Stimulated activated CD8-positive, alpha-beta memory T cell treated with anti-CD3 and anti-CD28 coated beads, Interleukin-4, amount 100 ng/mL, for 1 hour (primary cell): ENCODE measurements at regions not wholly inside any gene's neighbourhood (a gene's known extent, or its start where the extent isn't known, plus 50 kb on each side); places are given as distances from the start of the nearest gene placed in this dataset.

ENCODE experiments used
- DNase-seq, 2 donors: peaks; one replicate each; pipeline ENCODE4 v3.0.0-alpha.2; 2020; ENCODE audit warnings: low read depth in 2 of 2, low spot score in 1 of 2

DNA sequence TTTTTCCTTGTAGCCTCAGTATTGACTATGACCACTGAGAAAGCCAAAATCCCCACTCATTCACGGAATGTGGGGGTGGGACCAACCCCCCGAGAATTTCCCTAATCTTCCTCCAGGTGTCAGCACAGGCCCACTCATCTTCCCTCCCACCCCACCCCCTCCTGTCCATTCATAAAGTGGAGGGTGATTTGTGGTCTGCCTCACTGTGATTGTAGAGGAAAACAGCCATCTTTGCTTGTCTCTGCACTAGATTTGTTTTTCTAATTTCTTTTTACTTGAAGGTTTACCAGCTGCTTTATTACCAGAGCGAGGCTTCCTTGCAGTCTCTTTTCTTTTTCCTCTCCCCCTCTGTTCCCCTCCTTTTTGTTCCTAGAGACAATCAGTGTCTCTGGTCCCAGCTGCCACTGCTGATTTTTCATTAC is 171.8 kb downstream of the ICOS start:
- no peak for DNase-seq

DNA sequence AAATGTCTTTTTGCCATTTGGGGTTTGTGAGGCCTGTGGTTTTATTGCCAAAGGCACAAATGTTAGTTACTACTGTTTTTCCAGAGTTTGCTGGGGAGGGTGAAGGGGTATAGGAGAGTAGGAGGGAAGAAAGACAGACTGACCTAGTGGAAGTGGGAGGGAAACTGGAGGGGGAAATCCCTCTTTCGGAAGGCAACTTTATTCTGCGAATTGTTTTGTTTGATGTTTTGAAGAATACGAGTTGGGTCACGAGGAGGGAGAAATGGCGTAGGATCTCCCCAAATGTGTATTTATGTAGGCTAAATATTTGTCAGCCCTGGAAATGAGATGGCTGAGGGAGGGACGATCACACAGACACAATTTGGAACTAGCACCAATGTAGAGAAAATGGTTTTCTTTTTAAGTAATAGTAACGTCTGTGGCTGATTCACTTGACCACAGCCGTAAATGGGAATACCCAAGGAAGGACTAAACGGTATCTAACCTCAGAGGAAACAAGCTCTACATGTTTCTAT is 172.3 kb downstream of the ICOS start:
- no peak for DNase-seq

DNA sequence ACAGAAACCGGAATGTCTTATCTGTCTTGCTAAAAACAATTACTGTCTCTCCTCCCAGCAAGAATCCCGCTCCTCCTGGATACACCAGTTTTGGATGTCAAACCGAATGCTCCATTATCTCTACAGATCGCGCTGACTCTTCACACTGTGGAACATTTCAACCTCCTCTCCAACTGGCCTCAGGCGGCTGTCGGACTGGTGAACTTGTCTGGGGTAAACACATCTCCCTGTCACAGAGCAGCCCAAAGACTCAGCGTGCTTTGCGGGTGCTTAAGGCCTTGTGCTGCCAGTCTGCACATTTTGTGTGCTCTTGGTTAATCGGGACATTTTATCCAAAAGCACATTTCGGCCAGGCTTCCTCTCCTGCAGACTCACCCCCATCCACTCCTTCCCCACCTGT is 173.1 kb downstream of the ICOS start:
- no peak for DNase-seq

DNA sequence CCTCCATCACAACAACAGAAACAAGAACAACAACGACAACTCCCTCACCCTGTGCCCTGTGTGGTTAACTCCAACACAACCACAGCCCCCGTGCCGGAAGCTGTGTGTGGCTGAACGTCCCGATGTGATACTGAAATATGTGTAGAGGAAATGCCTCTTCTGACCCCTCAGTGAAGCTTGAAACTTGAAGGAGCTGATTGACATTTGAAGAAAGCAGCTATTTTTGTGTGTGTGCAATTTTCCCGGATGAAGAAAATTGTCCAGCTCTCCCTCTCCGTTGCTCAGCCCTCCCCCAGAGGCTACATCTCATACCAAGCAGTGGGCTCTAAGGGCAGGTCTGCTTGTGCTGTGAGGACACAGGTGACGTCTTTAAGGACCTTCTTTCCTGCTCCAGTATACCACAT is 173.8 kb downstream of the ICOS start:
- DNase-seq: peak in 1 of 2 donors; percentile 34

DNA sequence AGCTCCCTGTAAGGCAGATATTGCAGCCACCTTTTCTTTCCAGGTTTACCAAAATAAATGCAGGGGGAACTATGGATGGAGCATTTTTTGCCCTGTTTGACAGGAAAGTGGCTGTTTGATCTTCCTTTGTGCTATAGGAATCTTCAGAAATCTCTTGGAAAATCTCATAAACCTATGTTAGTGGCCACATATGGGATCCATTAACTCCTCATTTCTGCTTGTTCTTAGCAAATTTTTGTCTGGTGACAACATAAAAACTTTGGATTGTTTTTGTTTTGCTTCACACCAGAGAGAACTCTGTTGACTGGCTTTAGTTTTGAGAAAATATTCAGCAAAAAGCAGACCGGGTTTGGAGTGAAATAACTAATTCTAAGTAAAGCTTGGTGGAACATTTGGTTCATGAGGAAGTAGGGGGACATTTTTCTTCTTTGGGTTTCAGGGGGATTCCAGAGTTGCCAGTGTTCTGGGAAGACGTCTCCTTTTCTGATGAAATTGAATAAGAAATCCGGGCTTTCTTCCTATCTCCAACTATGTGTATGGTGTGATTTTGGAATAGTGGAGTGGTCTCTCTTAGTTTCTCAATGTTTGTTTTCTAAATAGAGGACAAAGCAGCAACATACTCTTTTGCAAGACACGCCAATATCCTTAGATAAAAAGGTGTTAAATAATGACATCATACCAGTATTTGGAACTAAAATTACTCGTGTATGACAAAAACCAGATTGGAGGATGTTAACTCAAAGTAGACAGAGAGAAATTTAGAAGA is 174.4 kb downstream of the ICOS start:
- no peak for DNase-seq

GRCh38 chr2:204112084-204112770 is 175.7 kb downstream of the ICOS start:
- no peak for DNase-seq

- no peak for DNase-seq
Measured at GRCh38 chr2:204114295-204115136, 178.0 kb downstream of the ICOS start.

DNA sequence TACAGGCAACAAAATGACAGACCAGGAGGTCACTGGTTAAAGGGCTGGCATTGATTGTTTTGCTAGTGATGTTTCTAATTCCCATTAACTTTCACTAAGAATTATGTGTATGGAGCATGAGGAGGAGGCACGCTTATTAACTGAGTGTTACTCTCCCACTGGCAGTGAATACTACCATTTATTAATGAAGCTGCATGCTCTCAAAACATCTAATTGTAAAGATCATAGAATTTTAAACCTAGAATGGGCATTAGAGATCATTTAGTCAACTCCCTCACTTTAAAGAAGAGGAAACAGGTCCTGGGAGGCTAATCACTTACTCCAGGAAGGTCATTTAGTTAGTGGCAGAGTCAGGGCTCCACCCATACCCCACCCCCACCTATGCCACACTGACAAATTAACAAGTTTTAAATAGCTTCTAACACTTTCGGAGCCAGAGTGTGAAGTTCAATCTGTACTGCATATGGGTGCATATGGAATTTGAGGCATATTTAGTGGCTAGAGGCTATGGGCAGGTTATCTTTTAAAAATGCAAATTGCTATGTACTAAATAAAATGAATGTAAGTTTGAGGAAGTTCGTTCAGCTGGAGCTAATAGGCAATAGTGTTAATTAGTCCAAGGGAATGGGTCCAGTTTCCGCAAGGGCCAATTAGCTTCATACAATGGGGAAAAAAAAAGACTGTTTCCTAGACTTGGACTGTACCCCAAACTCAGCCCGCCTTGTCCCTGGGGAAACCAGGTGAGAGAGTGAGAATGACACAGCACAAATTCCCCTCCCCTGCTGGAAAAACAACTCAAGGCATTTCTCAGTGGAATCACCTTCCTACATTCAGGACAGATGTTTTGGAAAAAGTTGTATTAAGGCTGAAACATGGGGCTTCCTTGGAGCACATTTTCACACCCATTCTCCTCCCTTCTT is 178.8 kb downstream of the ICOS start:
- no peak for DNase-seq

DNA sequence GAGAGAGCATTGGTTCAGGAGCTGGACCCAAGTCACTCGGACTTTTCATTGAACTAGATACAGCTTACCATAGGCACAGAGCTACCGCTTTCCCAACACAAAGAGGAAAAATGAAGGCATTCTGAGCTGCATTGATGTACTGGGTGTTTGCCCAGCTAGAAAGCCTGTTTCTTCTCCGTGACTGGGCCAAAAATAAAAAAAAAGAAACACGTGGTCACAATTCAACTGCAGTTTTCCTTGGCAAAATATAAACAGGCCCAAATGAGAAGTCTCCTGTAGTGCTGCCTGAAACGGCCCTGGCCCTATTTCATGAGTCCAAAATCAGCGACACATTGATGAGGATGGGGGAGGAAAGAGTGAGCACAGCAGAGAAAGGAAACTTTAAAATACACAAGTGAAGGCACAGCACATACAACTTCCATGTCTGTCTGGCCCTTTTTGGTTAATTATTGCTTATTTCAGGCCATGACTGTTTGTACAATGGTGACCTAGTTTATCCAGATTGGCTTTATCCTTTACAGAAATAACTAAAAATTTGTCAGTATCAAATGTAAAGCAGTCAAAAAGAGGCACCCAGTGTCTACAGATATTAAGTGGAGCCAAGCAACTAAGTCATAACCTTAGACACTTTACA is 179.7 kb downstream of the ICOS start:
- no peak for DNase-seq

DNA sequence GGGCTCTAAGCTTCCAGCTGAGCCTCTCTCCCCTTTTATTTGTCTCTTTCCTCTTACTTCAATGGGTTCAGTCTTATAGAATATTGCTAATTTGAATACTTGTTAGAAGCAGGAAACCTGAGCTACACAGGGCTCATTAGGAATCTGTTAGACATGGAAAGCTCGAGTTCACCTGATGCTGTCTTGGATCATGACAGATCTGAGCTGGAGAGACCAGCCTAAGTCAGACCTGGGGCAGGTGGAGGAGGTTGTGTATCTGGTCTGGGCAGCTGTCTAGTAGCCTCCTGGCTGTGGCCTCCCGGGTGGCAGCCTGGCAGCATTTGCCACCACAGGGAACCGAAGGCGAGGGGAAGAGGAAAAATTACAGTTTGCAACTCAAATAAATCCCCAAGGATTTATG is 185.9 kb downstream of the ICOS start:
- DNase-seq: no peak

GRCh38 chr2:204124140-204124750 is 187.7 kb downstream of the ICOS start:
- no peak for DNase-seq

GRCh38 chr2:204126705-204127104 is 190.1 kb downstream of the ICOS start:
- no peak for DNase-seq

DNA sequence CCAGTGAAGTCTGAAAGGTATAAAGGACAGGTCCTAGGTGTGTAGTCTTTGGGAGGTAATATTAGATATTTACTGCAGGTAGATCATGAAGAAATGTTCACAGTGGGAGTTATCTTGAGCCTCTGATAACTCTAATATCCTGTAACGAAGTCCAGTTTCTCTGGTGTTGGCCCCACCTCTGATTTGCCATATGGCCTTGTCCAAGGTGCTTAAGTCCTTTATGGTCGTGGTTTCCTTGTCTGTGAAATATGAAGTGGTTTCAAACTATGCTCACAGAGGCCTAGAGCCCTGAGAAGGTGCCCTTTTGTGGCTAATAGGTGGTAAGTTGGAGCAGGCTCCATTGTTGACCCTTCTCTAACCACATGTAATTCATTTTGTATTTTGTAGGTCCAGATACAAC is 190.7 kb downstream of the ICOS start:
- no peak for DNase-seq

DNA sequence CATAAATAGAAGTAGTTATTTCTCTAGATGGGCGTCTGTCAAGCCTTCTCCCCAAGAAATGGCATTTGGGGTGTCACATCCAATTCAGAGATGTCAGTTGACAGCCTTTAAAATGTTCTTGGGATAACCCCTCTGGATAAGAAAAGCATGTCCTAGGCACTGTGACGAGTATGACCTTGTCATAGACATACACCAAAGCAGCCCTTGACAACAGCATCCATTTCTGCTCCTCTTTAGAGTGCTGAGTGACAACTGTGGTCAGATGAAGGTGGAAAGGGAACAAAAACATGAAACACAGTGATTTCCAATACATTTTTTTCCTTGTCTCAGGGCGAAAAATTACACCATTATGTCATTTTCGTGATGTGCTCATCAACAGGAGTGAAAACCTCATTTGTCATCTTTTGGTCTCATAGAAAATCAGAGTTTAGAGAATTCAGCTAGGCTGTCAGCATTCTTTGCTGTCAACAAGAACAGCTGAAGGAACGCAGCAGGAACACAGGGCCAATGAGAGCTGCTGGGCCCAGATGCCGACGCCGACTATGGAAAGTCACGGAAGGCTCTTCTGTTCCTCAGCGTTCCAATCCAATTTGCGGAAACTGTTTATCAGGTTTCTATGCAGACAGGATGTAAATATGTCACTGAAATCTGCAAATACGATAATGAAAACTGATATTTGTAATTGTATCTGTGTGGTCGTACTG is 193.2 kb downstream of the ICOS start:
- no peak for DNase-seq

- DNase-seq: no peak
Measured at GRCh38 chr2:204131621-204132020, 195.1 kb downstream of the ICOS start.

GRCh38 chr2:204133476-204133875 is 196.9 kb downstream of the ICOS start:
- no peak for DNase-seq

- no peak for DNase-seq
Measured at GRCh38 chr2:204134421-204134820, 197.9 kb downstream of the ICOS start.

- DNase-seq: no peak
Measured at GRCh38 chr2:204135752-204136151, 199.2 kb downstream of the ICOS start.

DNA sequence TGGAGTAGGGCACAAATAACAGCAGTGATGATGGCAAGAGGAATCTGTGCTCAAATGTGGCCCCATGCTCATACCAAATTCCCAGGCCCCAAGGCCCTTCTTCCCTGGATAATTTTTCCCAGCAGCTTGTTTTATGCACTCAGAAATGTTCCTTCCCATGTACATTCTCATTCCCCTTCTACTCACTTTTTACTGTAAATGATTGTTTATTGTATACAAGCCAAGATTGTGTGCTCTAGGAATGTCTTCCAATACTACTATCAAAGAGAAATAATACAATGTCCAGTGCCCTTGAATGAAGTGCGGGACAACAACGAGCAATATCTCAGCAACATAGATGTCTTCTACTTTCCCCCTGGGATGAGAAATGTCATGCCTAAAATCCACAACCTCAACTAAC is 201.6 kb downstream of the ICOS start:
- DNase-seq: no peak
